AML-193 (cell line): ENCODE measurements at regions not wholly inside any gene's neighbourhood (a gene's known extent, or its start where the extent isn't known, plus 50 kb on each side); places are given as distances from the start of the nearest gene placed in this dataset.

ENCODE experiments used
- DNase-seq, 2 experiments: peaks; one replicate each; lab custom pipeline; 2025; lab: John Stamatoyannopoulos, UW

DNA sequence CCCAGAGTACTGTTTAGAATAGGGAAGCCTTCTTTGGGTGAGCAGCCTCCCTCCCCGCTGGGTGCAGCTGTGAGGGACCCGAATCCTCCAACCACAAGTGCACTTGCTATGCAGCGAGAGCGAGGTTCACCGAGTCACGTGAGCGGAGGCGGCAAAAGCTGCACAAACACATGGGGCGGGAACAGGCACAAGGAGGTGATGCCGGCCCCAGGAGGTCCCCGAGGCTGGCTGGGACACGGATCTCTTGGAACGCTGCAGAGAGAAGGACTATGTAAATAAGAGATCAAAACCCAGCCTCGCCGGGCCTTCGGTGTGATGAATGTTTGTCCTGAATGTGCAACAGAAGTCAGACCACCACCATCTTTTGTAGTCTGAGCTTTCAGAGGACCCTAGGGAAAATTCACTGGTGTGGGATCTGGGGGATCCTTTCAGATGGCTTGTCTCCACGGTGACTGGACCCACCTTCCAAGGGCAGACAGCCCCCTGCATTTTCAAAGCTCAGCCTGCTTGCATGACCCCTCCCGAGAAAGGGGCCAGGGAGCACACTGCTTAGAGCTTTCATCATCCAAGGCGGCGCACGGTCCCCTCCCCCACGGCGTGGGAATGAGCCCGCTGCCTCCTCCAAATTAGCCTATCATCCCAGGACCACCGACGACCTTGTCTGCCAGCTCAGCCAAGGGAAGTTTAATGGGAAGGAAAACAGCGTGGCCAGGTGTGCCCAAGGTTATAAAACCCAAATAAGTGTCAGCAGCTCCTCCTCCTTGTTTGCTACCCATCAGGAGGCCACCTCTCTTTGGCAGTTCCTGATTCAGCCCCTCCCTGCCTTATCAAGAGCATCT is 327.7 kb downstream of the CXCL12 start:
- DNase-seq = no peak

GRCh38 chr10:44056206-44056605 is 328.7 kb downstream of the CXCL12 start:
- DNase-seq = no peak

- DNase-seq = no peak
Measured at GRCh38 chr10:44054046-44054445, 330.9 kb downstream of the CXCL12 start.

DNA sequence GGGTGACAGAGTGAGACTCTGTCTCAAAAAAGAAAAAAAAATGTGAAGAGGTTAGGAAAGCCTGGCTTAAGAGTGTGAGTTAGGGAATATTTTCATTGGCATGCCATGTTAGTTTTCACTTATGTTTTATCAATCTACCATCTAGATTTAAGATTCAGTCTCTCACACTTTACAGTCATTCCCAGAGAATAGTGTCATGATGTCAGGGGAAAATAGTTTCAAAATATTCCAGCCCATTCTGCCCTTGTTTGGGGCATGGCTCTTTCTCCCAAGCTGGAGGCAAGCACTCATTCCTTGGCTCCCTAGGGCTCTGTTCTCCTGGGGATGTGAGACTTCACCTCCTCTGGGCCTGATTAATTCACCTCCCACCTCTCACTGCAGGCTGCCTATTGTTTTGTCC is 331.5 kb downstream of the CXCL12 start:
- DNase-seq = no peak

DNA sequence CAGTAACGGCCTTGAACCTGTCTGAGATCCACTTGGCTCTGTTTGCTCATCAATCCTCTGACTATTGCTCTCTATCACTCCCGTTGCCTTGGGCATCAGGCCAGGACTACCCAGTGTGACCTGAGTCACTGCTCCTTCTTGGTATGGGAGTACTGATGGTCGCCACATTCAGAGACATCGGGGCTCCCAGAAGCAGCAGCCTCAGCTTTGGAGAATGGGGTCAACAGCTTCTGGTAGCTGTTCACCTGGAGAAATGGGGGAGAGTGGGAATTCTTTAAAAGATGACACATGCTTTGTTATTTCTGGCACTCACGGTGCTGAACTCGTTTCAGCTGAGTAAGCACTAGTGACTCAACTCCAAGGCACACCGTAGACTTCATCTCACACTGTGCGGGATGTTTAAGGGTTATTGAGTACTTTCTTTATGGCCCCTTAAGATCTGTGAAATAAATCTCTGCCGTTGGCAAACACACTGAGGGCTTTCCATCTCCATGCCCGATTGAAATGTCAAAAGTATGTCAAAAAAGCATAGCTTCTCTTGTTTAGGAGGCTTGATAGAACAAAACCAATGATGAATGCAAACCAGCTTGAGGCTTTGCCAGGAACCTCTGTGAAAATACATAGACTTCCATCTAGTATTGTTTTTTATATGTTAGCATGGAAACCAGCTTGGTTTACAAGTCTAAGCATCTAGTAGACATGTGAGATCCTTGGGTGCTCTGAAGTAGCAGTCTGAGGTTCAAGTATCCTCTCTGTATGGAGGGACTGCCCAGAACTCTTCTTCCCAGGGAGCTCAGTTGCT is 333.1 kb downstream of the CXCL12 start:
- DNase-seq = no peak

GRCh38 chr10:44051091-44051490 is 333.8 kb downstream of the CXCL12 start:
- no peak for DNase-seq

GRCh38 chr10:44049301-44050015 is 335.4 kb downstream of the CXCL12 start:
- DNase-seq = no peak

- no peak for DNase-seq
Measured at GRCh38 chr10:44047361-44047760, 337.5 kb downstream of the CXCL12 start.

DNA sequence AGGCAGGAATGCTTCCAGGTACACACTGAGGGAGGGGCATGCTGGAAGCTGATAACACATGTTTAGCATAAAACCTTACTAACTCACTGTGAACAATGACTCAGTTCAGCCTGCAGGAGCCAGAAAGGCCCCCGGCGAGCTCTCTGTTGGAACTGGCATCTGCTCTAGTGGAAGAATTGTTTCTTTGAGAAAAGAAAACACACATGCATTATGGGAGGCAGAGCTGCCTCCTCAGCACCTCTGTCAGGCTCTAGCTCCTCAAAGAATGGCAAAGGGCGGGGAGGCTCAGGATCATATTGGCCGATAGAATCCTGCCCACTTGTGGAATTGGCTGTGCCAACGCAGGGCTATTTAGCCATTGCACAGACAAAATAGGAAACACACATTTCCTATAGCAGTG is 338.3 kb downstream of the CXCL12 start:
- no peak for DNase-seq

GRCh38 chr10:44045020-44045419 is 339.9 kb downstream of the CXCL12 start:
- DNase-seq = no peak

DNA sequence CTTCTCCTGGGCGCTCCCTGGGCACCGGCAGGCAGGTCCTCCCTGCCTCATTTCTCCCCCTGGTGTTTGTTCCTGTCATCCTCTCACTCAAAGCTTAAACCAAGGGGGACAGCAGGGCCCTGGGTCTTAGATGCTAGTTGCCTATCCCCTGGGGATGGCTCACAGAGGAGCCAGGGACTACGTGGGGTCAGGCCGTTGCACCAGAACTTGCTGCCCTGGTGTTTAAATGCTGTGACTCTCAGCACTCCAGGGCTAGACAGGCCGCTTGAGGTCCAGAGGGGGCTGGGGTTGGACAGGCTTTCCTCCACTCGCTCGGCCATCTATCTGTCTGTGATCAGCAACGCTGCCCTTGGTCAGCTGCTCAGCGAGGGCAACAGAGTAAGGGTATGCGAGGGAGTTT is 340.3 kb downstream of the CXCL12 start:
- DNase-seq = no peak

- DNase-seq = no peak
Measured at GRCh38 chr10:44043646-44044375, 341.1 kb downstream of the CXCL12 start.

DNA sequence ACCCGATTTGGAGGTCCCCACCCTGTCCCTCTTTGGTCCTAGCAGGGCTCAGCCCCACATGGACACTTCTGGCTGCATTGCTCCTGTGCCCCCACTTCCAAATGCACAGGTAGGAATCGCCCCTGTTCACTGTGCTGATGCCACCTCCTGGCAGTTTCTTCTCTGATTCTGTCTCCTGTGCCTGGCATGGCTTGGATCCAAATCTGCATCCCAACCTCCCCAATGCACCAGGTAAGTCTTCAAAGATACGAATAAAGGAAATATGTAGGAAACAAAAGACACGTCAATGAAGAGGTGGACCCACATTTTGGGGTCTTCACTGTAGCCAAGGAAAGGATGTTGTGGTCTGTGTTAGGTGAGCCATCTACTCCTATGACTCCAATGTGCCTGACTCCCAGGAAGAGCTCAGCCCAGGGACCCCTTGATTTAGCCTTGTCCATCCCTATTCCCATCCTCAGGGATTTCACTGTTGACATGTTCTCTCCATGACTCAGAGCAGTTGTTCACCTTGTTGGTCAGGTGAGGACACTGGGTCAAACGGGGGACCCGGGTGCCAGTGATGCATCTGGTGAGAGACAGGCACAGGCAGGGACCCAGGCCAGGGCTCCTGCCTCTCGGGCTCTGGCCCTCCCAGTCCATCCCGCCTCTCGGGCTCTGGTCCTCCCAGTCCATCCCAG is 341.8 kb downstream of the CXCL12 start:
- DNase-seq = no peak

- no peak for DNase-seq
Measured at GRCh38 chr10:44042075-44042770, 342.7 kb downstream of the CXCL12 start.

GRCh38 chr10:44039599-44039998 is 345.3 kb downstream of the CXCL12 start:
- DNase-seq = no peak

DNA sequence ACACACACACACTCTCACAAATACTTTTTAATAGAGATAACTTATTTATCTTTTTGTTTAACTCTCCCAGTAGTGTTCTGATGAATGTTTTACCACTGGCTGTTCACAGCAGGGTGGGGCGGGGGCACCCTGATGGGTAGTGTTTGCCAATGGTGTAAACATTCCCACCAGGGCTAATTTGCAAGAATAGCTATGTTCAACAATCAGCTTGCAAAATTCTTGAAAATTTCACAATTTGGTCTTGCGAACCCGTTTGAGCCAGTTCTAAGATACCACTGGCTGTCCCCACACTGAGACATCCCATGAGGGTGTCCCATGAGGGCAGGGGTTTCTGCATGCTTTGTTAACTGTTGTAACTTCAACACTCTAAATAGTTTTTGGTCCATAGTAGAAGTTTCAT is 348.5 kb downstream of the CXCL12 start:
- no peak for DNase-seq

DNA sequence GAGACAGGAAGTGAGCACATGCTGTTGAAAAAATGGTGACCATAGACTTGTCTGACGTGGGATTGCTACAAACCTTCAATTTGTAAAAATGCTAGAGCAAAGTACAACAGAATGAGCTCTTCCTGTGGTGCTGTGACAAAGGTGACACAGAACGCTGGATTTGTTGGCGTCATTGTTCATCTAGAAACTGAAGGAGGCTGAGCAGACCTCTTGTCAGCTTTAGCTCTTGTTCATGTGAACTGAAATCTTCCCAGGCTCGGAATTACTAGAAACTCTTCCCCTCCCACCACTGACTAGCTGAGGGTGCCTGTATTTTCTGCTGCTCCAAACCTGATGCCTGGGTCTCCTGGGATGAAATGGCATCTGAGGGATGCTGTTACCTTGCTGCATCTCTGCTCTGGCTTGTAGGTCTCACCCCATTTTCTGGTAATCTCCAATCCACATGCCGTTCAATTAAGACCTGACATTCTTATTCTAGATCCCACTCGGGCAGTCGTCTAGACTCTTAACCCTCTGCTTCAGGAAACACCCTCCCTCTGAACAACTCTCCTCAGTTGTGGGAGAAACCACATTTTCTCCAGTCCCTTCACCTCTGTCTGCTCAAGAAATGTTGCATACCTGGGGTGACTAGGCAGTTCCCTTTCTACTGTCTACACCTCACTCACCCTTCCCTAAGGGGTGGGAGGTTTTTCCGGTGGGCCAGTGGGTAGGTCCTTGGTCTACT is 349.3 kb downstream of the CXCL12 start:
- no peak for DNase-seq

DNA sequence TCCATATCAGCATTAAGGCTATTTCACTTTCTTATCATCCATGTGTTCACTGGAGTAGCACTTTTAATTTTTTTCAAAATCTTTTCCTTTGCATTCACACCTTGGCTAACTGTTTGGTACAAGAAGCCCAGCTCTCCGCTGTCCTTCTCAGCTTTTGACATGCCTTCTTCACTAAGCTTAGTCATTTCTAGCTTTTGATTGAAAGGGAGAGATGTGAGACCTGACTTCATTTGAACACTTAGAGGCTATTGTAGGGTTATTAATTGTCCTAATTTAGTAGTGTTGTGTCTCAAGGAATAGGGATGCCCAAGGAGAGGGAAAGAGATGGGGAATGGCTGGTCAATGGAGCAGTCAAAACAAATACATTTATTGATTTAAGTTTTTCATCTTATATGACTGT is 350.0 kb downstream of the CXCL12 start:
- no peak for DNase-seq

- no peak for DNase-seq
Measured at GRCh38 chr10:44033008-44033407, 351.9 kb downstream of the CXCL12 start.

DNA sequence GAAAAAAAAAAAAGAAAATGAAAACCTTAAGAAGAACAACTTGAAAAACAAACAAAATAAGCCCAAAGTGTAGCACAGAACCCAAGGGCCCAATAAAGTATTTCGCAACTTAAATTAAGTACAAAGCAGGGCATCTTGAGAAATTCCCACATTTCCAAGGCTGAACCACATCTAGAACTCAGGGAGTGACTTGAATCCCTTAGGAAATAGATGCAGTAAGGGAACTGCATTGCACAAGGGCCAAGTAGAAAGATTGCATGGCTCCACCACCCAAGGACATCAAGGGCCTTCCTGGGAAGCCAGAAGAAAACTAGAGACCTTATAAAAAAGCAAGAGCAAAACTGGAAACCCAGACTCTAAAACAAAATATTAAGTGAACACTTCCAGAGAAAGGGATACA is 352.7 kb downstream of the CXCL12 start:
- DNase-seq = no peak
